Cardiac fibroblast (primary cell): ENCODE measurements at regions not wholly inside any gene's neighbourhood (a gene's known extent, or its start where the extent isn't known, plus 50 kb on each side); places are given as distances from the start of the nearest gene placed in this dataset.

Experiments
- DNase-seq, 2 donors: peaks; one replicate each; pipeline versions ENCODE4 v3.0.0 to v3.0.0-alpha.2; 2010; ENCODE audit warnings: low read depth in 2 of 2
- H3K4me3 ChIP-seq, 2 donors: replicated peaks in 1 of 2; 1 replicate in 1 of 2; 2 replicates in 1 of 2; pipeline ENCODE4 v1.5.1; 2011; ENCODE audit warnings: low read depth in 2 of 2, low read length in 2 of 2, mild to moderate bottlenecking in 2 of 2, moderate library complexity in 1 of 2
- TF ChIP-seq, protein P1 (sequence below): IDR thresholded peaks from one replicate; pipeline ENCODE4 v1.5.1; 2011; ENCODE audit warnings: low read depth, mild to moderate bottlenecking, low read length, inconsistent platforms

DNA sequence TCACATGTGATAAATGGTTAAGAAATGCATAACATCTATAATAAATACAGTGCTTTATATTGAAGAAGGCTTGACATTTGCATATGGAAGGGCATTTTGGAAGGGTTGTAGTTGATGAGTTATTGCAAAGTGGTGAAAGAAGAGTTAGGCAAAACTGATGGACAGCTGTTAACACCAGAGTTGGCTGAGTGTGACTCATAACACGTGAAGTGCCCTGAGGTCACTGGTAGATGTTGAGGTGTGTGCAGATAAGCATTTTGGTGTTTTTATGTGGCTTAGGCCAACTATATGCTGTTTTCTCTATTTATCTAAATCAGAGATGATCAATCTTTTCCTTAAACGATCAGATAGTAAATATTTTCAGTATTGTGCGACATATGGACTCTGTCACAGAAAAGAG, 154.3 kb upstream of the KCNH7 start:
- DNase-seq, result no peak
- H3K4me3 ChIP-seq, result no peak overlapping the region
- TF ChIP-seq, protein P1, sequence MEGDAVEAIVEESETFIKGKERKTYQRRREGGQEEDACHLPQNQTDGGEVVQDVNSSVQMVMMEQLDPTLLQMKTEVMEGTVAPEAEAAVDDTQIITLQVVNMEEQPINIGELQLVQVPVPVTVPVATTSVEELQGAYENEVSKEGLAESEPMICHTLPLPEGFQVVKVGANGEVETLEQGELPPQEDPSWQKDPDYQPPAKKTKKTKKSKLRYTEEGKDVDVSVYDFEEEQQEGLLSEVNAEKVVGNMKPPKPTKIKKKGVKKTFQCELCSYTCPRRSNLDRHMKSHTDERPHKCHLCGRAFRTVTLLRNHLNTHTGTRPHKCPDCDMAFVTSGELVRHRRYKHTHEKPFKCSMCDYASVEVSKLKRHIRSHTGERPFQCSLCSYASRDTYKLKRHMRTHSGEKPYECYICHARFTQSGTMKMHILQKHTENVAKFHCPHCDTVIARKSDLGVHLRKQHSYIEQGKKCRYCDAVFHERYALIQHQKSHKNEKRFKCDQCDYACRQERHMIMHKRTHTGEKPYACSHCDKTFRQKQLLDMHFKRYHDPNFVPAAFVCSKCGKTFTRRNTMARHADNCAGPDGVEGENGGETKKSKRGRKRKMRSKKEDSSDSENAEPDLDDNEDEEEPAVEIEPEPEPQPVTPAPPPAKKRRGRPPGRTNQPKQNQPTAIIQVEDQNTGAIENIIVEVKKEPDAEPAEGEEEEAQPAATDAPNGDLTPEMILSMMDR, result no peak

DNA sequence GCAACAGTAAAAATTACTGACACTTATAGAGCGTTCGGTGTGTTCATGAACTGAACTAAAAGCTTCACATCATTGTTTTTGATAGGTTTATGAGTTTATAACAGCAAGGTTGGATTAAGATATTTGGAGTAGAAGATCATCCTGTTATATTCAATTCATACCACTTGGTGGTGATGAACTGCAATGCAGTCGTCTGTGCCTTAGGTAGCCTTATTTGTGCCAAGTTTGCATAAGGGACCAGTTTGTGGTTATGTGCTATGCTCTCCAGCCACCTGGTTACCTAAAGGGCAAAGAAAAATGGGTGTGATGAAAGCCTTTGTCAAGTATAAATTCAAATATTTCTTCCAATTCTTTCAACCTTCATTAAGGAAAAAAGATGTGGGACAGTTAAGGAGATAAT, 150.9 kb upstream of the KCNH7 start:
- no peak overlapping the region for H3K4me3 ChIP-seq
- TF ChIP-seq, protein P1, result no peak
- no peak for DNase-seq

DNA sequence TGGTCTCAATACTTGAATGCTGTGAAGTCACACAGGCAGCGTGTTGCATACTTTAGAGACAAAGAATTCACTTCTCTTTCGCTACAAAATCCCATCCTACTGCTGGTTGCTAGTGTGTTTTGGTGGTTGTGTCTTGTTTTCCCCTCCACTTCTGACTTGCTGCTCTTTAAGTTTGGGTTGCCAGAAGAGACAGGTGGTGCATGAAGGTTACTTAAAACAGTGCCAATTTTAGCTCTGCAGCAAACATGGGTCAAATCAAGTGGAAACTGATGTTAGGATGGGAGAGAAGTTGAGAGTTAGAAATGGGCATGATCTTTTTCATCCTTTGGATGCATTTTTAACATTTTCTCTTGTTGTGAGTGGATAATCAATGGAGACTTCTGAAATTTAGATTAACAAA, 136.2 kb upstream of the KCNH7 start:
- H3K4me3 ChIP-seq, result no peak overlapping the region
- TF ChIP-seq, protein P1, result no peak
- DNase-seq, result no peak

DNA sequence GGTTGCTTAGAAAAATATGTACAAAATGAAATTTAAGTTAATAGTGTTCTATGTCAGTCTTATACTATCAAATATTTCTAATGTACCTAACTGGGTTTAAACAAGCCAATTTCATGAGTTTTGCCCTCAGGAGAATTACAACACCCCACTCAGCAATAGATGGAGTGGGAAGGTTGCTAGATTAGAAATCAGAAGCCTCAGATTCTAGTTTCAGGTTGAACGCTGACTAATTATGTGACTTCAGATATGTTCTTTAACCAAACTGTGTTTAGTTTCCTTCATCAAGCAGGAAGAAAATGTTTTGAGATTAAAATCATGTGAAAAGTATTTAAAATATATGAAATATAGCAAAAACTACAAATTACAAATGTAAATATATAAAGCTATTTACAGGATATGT, 133.8 kb upstream of the KCNH7 start:
- TF ChIP-seq, protein P1, result no peak
- no peak for DNase-seq
- H3K4me3 ChIP-seq, result no peak overlapping the region

DNA sequence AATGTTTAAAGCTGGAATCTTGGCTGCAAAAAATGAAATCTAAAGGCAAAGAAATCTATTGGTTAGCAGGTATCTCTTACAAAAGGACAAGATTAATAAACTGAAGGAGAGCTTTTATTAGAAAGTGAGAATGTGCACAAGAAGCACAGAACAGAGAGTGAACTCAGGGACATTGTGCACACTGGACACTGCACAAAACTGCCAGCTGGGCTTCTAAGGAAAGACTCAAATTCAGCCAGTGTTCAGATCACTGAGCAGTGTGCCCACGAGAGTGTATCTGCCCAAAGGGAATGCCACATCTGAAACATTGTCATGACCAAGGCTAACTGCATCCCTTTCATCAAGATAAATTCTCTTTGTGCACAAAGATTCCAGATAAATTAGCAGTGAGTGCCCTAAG, 129.7 kb upstream of the KCNH7 start:
- DNase-seq, result no peak
- no peak overlapping the region for H3K4me3 ChIP-seq

DNA sequence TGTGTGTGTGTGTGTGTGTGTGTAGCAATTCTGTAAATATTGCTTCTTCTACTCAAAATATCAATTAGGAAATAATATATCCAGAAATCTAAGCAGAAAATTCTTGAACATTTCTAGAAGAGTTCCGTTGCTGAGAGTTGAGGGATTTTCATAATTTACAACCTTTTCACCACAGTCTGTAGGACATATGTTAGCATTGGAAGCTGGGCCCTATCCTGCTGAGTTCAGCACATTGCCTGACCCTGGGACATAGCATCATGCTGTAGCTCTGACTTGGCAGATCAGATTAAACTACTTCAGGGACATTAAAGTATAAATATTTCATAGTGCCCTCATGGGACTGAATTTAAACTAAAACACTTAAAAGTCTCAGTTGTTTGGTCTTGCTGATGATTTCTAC, 129.2 kb upstream of the KCNH7 start:
- TF ChIP-seq, protein P1, result no peak
- H3K4me3 ChIP-seq, result no peak overlapping the region
- DNase-seq, result no peak

More for the DNA sequence above, 129.7 kb upstream of the KCNH7 start:
- TF ChIP-seq, protein P1, result no peak

DNA sequence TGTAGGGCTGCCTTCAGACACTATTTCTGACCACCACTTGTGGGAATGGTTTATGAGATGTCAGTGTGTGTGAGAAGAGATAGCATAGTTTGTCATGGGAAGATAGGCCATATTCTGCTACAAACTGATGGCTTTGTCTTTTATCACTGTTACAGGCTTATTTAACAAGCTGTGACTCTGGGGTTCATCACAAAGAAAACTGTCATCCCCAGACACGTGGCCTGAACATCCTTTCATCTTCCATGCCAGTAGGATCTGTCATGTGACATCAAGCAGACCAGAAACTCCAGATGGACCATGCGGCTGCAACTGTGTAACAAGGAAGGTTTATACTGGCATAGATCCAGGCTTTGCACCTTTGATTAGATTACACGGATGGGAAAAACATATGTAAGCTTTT, 128.6 kb upstream of the KCNH7 start:
- TF ChIP-seq, protein P1, result no peak
- no peak for DNase-seq

More for the DNA sequence above, 128.6 kb upstream of the KCNH7 start:
- no peak overlapping the region for H3K4me3 ChIP-seq
